ENCODE measurements at regions not wholly inside any gene's neighbourhood (a gene's known extent, or its start where the extent isn't known, plus 50 kb on each side); places are given as distances from the start of the nearest gene placed in this dataset.

DNA sequence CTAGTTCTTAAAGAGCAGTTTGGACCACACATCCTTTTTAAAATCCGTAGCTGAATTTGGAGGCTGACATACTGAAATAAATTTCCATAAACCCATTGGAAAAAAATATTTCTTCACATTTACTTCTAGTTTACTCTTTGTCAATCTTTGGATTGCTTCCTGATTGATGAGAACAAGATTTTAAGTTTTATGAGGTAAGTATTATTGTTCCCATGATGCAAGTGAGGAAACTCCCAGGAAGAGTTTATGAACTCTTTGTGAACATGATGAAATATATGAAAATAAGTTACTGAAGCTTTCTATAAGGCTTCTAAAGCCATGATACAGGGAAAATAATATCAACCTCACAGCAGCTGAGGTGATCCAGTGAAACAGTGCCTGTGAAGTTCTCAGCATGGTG is 320.0 kb downstream of the GJA1 start:
- TF ChIP-seq RAD21 (IDR thresholded peaks at IDR 0.05; ENCODE audit: low read depth) (no peak), FOXM1 (IDR thresholded peaks at IDR 0.05; ENCODE audit: borderline replicate concordance, low read depth) (no peak), ZBTB7A (IDR thresholded peaks at IDR 0.05; ENCODE audit: low read depth) (no peak)

DNA sequence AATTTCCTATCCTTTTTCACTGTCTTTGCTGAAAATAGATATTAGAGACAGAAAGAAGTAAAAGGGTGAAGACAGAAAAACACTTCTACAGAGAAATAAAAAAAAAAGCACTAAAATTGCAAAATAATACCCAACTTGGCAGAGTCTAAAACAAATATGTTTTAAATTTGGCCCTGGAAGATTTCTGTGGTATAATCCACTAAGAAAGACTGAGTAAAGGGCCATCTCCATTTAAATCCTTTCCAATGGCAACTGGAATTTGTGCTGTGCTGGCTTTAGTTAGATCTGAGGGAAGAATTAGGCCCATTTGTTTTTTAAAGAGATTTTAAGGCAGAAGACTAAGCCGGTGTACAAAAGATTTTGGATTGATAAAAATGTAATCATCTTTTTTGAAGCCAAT is 321.2 kb downstream of the GJA1 start:
- TF ChIP-seq, protein P1, sequence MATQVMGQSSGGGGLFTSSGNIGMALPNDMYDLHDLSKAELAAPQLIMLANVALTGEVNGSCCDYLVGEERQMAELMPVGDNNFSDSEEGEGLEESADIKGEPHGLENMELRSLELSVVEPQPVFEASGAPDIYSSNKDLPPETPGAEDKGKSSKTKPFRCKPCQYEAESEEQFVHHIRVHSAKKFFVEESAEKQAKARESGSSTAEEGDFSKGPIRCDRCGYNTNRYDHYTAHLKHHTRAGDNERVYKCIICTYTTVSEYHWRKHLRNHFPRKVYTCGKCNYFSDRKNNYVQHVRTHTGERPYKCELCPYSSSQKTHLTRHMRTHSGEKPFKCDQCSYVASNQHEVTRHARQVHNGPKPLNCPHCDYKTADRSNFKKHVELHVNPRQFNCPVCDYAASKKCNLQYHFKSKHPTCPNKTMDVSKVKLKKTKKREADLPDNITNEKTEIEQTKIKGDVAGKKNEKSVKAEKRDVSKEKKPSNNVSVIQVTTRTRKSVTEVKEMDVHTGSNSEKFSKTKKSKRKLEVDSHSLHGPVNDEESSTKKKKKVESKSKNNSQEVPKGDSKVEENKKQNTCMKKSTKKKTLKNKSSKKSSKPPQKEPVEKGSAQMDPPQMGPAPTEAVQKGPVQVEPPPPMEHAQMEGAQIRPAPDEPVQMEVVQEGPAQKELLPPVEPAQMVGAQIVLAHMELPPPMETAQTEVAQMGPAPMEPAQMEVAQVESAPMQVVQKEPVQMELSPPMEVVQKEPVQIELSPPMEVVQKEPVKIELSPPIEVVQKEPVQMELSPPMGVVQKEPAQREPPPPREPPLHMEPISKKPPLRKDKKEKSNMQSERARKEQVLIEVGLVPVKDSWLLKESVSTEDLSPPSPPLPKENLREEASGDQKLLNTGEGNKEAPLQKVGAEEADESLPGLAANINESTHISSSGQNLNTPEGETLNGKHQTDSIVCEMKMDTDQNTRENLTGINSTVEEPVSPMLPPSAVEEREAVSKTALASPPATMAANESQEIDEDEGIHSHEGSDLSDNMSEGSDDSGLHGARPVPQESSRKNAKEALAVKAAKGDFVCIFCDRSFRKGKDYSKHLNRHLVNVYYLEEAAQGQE (IDR thresholded peaks at IDR 0.05; ENCODE audit: low read depth), result no peak
- no peak for TF ChIP-seq RAD21 (IDR thresholded peaks at IDR 0.05; ENCODE audit: low read depth)
- TF ChIP-seq TCF12 (IDR thresholded peaks at IDR 0.05; ENCODE audit: low read depth), result no peak
- TF ChIP-seq CREB1 (IDR thresholded peaks at IDR 0.05; ENCODE audit: low read depth), result no peak
- no peak for TF ChIP-seq EGR1 (IDR thresholded peaks at IDR 0.05)
- TF ChIP-seq ZBTB7A (IDR thresholded peaks at IDR 0.05; ENCODE audit: low read depth), result no peak
- TF ChIP-seq FOXM1 (IDR thresholded peaks at IDR 0.05; ENCODE audit: borderline replicate concordance, low read depth), result no peak
- TF ChIP-seq EP300 (IDR thresholded peaks at IDR 0.05; ENCODE audit: borderline replicate concordance), result no peak
- TF ChIP-seq, protein P2, sequence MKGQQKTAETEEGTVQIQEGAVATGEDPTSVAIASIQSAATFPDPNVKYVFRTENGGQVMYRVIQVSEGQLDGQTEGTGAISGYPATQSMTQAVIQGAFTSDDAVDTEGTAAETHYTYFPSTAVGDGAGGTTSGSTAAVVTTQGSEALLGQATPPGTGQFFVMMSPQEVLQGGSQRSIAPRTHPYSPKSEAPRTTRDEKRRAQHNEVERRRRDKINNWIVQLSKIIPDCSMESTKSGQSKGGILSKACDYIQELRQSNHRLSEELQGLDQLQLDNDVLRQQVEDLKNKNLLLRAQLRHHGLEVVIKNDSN (IDR thresholded peaks at IDR 0.05), result no peak
- no peak for TF ChIP-seq TEAD4 (IDR thresholded peaks at IDR 0.05)
- no peak for TF ChIP-seq TAF1 (IDR thresholded peaks at IDR 0.05; ENCODE audit: low read depth)
- TF ChIP-seq YY1 (IDR thresholded peaks at IDR 0.05; ENCODE audit: low read depth), result no peak
- no peak for TF ChIP-seq CEBPB (IDR thresholded peaks at IDR 0.05)
- TF ChIP-seq, protein P3, sequence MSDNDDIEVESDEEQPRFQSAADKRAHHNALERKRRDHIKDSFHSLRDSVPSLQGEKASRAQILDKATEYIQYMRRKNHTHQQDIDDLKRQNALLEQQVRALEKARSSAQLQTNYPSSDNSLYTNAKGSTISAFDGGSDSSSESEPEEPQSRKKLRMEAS (IDR thresholded peaks at IDR 0.05), result no peak
- no peak for TF ChIP-seq NFIC (IDR thresholded peaks at IDR 0.05)

DNA sequence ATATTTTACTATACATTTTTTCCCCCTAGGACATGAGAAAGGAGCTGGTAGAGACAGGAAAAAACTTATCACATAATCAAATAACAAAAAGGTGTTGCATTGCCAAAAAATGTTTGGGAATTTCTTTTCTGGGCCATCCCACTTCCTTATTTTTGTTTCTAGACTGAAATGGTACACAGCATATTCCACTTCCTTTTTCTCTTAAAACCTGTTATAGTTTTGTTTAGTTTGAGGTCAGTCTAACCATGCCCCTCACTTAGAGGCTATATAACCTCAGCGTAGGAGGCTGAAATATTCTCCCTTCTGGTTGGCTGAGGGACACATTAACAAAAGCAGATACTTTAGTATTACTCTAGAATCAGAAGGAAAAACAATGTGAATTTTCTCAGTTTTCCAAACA is 323.9 kb downstream of the GJA1 start:
- no peak for TF ChIP-seq YY1 (IDR thresholded peaks at IDR 0.05; ENCODE audit: low read depth)
- no peak for TF ChIP-seq NFIC (IDR thresholded peaks at IDR 0.05)
- no peak for TF ChIP-seq CEBPB (IDR thresholded peaks at IDR 0.05)
- TF ChIP-seq ZBTB7A (IDR thresholded peaks at IDR 0.05; ENCODE audit: low read depth), result no peak
- TF ChIP-seq EP300 (IDR thresholded peaks at IDR 0.05; ENCODE audit: borderline replicate concordance), result no peak
- no peak for TF ChIP-seq CREB1 (IDR thresholded peaks at IDR 0.05; ENCODE audit: low read depth)
- TF ChIP-seq TCF12 (IDR thresholded peaks at IDR 0.05; ENCODE audit: low read depth), result no peak
- TF ChIP-seq EGR1 (IDR thresholded peaks at IDR 0.05), result no peak
- no peak for TF ChIP-seq FOXM1 (IDR thresholded peaks at IDR 0.05; ENCODE audit: borderline replicate concordance, low read depth)
- no peak for TF ChIP-seq TAF1 (IDR thresholded peaks at IDR 0.05; ENCODE audit: low read depth)
- TF ChIP-seq, protein P2 (IDR thresholded peaks at IDR 0.05), result no peak
- TF ChIP-seq, protein P1 (IDR thresholded peaks at IDR 0.05; ENCODE audit: low read depth), result no peak
- TF ChIP-seq, protein P3 (IDR thresholded peaks at IDR 0.05), result no peak
- no peak for TF ChIP-seq RAD21 (IDR thresholded peaks at IDR 0.05; ENCODE audit: low read depth)
- TF ChIP-seq TEAD4 (IDR thresholded peaks at IDR 0.05), result no peak

DNA sequence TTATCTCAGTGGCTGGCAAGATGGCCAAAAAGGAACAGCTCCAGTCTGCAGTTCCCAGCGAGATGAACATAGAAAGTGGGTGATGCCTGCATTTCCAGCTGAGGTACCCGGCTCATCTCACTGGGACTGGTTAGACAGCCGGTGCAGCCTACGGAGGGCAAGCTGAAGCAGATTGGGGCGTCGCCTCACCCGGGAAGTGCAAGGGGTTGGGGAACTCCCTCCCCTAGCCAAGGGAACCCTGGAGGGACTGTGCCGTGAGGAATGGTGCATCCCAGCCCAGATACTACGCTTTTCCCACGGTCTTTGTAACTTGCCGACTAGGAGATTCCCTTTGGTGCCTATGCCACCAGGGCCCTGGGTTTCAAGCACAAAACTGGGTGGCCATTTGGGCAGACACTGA is 324.7 kb downstream of the GJA1 start:
- TF ChIP-seq TEAD4 (IDR thresholded peaks at IDR 0.05) (no peak), YY1 (IDR thresholded peaks at IDR 0.05; ENCODE audit: low read depth) (no peak), CEBPB (IDR thresholded peaks at IDR 0.05) (no peak), TCF12 (IDR thresholded peaks at IDR 0.05; ENCODE audit: low read depth) (no peak), RAD21 (IDR thresholded peaks at IDR 0.05; ENCODE audit: low read depth) (no peak), EP300 (IDR thresholded peaks at IDR 0.05; ENCODE audit: borderline replicate concordance) (no peak), FOXM1 (IDR thresholded peaks at IDR 0.05; ENCODE audit: borderline replicate concordance, low read depth) (no peak), NFIC (IDR thresholded peaks at IDR 0.05) (no peak), EGR1 (IDR thresholded peaks at IDR 0.05) (no peak), CREB1 (IDR thresholded peaks at IDR 0.05; ENCODE audit: low read depth) (no peak), TAF1 (IDR thresholded peaks at IDR 0.05; ENCODE audit: low read depth) (no peak), ZBTB7A (IDR thresholded peaks at IDR 0.05; ENCODE audit: low read depth) (no peak)
- TF ChIP-seq, protein P3 (IDR thresholded peaks at IDR 0.05), result no peak
- TF ChIP-seq, protein P2 (IDR thresholded peaks at IDR 0.05), result no peak
- TF ChIP-seq, protein P1 (IDR thresholded peaks at IDR 0.05; ENCODE audit: low read depth), result no peak

Measured in Ishikawa (cell line).